ENCODE measurements at regions not wholly inside any gene's neighbourhood (a gene's known extent, or its start where the extent isn't known, plus 50 kb on each side); places are given as distances from the start of the nearest gene placed in this dataset.

DNA sequence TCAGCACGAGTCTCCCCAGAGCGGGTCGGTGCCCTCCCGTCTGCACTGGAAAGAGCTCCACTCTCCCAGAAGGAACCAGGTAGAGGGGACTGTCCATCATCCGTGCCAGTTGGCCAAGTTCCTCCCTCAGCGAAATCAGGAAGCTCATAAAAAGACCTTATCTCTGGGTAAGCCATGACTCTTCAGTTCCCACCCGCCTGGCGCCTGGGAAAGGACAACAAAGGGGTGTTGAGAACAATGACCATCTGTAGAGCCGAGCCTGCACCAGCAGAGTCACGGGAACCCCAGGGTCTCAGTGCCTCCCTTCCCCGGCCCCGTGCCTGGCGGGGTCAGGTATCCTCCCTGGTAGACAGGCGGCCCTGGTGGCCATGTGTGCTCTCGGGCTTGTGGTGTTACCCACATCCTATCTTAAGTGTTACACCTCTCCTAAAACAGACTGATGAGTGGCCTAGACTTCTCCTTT lies 190.7 kb downstream of the AXIN2 start:
- TF ChIP-seq, protein P1, sequence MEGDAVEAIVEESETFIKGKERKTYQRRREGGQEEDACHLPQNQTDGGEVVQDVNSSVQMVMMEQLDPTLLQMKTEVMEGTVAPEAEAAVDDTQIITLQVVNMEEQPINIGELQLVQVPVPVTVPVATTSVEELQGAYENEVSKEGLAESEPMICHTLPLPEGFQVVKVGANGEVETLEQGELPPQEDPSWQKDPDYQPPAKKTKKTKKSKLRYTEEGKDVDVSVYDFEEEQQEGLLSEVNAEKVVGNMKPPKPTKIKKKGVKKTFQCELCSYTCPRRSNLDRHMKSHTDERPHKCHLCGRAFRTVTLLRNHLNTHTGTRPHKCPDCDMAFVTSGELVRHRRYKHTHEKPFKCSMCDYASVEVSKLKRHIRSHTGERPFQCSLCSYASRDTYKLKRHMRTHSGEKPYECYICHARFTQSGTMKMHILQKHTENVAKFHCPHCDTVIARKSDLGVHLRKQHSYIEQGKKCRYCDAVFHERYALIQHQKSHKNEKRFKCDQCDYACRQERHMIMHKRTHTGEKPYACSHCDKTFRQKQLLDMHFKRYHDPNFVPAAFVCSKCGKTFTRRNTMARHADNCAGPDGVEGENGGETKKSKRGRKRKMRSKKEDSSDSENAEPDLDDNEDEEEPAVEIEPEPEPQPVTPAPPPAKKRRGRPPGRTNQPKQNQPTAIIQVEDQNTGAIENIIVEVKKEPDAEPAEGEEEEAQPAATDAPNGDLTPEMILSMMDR (IDR thresholded peaks at IDR 0.05): no peak
- TF ChIP-seq POLR2AphosphoS5 (IDR thresholded peaks at IDR 0.05) (no peak), POLR2A (IDR thresholded peaks at IDR 0.05) (no peak)

Measured in breast epithelium (tissue), 3 donors.